ENCODE measurements at regions not wholly inside any gene's neighbourhood (a gene's known extent, or its start where the extent isn't known, plus 50 kb on each side); places are given as distances from the start of the nearest gene placed in this dataset.
"Not testable (repeated sequence)": the region's sequence is repeated elsewhere in the genome, so short reads cannot be mapped to it uniquely, and the experiment has no call there.

DNA sequence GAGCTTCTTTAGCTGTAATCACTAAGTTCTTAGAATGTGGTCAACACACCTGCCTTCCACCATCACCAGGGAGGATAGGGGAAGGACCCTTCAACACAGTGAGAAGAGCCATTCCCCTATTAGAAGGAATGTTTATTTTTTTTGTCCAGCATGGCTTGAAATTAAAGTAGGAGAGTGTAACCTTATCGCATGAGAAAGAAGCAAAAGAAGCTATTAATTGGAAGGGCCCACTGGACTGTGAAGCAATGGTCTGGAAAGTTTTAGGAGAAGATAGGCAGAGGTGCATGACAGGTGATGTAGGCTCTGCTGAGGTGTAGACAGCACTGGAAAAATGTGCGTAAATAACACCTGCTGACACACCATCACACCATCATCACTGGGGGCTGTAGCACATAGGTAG, 1526.0 kb downstream of the MAT2B start:
- Histone ChIP-seq H3K4me3 (no peak overlapping the region), H3K27ac (no peak overlapping the region), H3K9me3 (no peaks in the 10 kb centered on the region), H3K36me3 (no peaks in the 10 kb centered on the region), H3K4me1 (no peaks in the 10 kb centered on the region), H3K27me3 (no peaks in the 10 kb centered on the region)
- DNase-seq (ENCODE audit: low spot score) = no peak
- TF ChIP-seq, protein P1, sequence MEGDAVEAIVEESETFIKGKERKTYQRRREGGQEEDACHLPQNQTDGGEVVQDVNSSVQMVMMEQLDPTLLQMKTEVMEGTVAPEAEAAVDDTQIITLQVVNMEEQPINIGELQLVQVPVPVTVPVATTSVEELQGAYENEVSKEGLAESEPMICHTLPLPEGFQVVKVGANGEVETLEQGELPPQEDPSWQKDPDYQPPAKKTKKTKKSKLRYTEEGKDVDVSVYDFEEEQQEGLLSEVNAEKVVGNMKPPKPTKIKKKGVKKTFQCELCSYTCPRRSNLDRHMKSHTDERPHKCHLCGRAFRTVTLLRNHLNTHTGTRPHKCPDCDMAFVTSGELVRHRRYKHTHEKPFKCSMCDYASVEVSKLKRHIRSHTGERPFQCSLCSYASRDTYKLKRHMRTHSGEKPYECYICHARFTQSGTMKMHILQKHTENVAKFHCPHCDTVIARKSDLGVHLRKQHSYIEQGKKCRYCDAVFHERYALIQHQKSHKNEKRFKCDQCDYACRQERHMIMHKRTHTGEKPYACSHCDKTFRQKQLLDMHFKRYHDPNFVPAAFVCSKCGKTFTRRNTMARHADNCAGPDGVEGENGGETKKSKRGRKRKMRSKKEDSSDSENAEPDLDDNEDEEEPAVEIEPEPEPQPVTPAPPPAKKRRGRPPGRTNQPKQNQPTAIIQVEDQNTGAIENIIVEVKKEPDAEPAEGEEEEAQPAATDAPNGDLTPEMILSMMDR (IDR thresholded peaks at IDR 0.05) = no peak

- H3K9me3 ChIP-seq = no peaks in the 10 kb centered on the region
Observed at GRCh38 chr5:165035520-165035919, 1530.1 kb downstream of the MAT2B start.

DNA sequence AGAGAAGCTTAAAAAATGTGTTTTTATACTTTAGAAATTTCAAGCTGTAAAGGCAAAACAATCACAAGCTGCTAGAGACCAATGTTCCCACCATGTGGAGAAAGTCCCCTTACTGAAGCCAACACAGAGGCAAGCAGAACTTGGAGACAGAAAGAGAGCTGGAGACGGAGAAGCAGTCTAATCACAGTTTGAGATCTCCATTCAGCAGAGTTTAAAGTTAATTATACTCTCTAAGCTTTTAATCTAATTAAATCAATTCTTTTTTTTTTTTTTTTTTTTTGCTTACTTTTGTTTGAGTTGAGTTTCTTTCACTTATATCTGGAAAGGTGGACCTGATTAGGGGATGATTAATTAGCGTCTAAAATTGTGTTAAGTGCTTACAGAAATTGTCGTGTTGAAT, 1534.3 kb downstream of the MAT2B start:
- Histone ChIP-seq H3K4me3 (no peak overlapping the region), H3K4me1 (no peaks in the 10 kb centered on the region), H3K36me3 (no peaks in the 10 kb centered on the region), H3K27ac (no peak overlapping the region), H3K9me3 (no peaks in the 10 kb centered on the region), H3K27me3 (no peaks in the 10 kb centered on the region)
- TF ChIP-seq, protein P1 (IDR thresholded peaks at IDR 0.05) = no peak
- no peak for DNase-seq (ENCODE audit: low spot score)

More at GRCh38 chr5:165035520-165035919, 1530.1 kb downstream of the MAT2B start:
- H3K4me3 ChIP-seq = no peak overlapping the region
- H3K27ac ChIP-seq = no peak overlapping the region
- H3K36me3 ChIP-seq = no peaks in the 10 kb centered on the region
- no peak for DNase-seq (ENCODE audit: low spot score)
- TF ChIP-seq, protein P1 (IDR thresholded peaks at IDR 0.05) = no peak
- no peaks in the 10 kb centered on the region for H3K4me1 ChIP-seq
- H3K27me3 ChIP-seq = no peaks in the 10 kb centered on the region

- not testable (repeated sequence) for H3K4me3 ChIP-seq; DNase-seq (ENCODE audit: low spot score); H3K9me3 ChIP-seq; H3K4me1 ChIP-seq; H3K27me3 ChIP-seq; H3K27ac ChIP-seq; H3K36me3 ChIP-seq
Observed at GRCh38 chr5:165045941-165046340, 1540.5 kb downstream of the MAT2B start.

DNA sequence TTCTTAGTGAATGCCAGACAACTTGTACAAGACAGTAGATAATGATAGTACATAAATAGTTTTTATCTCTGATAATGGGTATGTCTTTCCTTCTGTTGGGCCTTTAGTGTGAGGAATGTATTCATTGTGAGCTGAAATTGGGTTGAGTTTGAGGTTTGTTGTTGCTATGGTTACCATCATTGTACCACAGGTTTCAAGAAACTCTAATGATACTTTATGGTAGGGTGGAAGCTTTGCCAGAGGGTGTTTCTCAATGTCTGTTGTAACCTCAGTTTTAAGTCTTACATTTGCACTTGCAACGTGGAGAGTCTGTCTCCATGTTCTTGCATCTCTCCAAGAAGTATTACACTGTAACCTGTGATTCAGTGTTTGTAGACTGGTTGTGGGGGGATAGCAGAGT, 1550.1 kb downstream of the MAT2B start:
- TF ChIP-seq, protein P1 (IDR thresholded peaks at IDR 0.05) = no peak
- H3K4me3 ChIP-seq = no peak overlapping the region

GRCh38 chr5:165057145-165057544, 1551.7 kb downstream of the MAT2B start:
- no peak for DNase-seq (ENCODE audit: low spot score)
- H3K4me1 ChIP-seq = no peaks in the 10 kb centered on the region
- no peak overlapping the region for H3K27ac ChIP-seq
- no peak overlapping the region for H3K4me3 ChIP-seq
- no peaks in the 10 kb centered on the region for H3K9me3 ChIP-seq
- no peaks in the 10 kb centered on the region for H3K36me3 ChIP-seq
- TF ChIP-seq, protein P1 (IDR thresholded peaks at IDR 0.05) = no peak
- H3K27me3 ChIP-seq = no peaks in the 10 kb centered on the region

More for the DNA sequence above, 1550.1 kb downstream of the MAT2B start:
- DNase-seq (ENCODE audit: low spot score) = no peak
- H3K27ac ChIP-seq = no peak overlapping the region
- no peaks in the 10 kb centered on the region for H3K9me3 ChIP-seq
- no peaks in the 10 kb centered on the region for H3K27me3 ChIP-seq
- H3K36me3 ChIP-seq = no peaks in the 10 kb centered on the region
- no peaks in the 10 kb centered on the region for H3K4me1 ChIP-seq
